Transverse colon (tissue), 3 donors: ENCODE measurements at regions not wholly inside any gene's neighbourhood (a gene's known extent, or its start where the extent isn't known, plus 50 kb on each side); places are given as distances from the start of the nearest gene placed in this dataset.

Experiments used
- EP300 ChIP-seq: sonication (generic); formaldehyde crosslinking; IDR thresholded peaks from one replicate; pipeline ENCODE4 v1.6.1; 2017; ENCODE audit warnings: antibody characterized with exemption, low read depth
- POLR2A ChIP-seq: fragments of 450-650 bp; IDR thresholded peaks from one replicate; pipeline ENCODE4 v1.6.1; 2016; ENCODE audit warnings: antibody characterized with exemption, mild to moderate bottlenecking, moderate library complexity
- TF ChIP-seq, protein P1 (sequence below), 5 experiments: fragments of 200-600 bp in 3 of 5; fragments of 450-650 bp in 2 of 5; sonication (generic) in 3 of 5; IDR thresholded peaks; 1 replicate in 2 of 5; 2 replicates in 3 of 5; pipeline ENCODE4 v1.5.1; 2016 to 2017; ENCODE audit warnings: antibody characterized with exemption in 5 of 5, inconsistent platforms in 3 of 5, mild to moderate bottlenecking in 2 of 5, moderate library complexity in 1 of 5

GRCh38 chr22:27094633-27095308, 437.4 kb downstream of the MIAT start:
- TF ChIP-seq, protein P1, sequence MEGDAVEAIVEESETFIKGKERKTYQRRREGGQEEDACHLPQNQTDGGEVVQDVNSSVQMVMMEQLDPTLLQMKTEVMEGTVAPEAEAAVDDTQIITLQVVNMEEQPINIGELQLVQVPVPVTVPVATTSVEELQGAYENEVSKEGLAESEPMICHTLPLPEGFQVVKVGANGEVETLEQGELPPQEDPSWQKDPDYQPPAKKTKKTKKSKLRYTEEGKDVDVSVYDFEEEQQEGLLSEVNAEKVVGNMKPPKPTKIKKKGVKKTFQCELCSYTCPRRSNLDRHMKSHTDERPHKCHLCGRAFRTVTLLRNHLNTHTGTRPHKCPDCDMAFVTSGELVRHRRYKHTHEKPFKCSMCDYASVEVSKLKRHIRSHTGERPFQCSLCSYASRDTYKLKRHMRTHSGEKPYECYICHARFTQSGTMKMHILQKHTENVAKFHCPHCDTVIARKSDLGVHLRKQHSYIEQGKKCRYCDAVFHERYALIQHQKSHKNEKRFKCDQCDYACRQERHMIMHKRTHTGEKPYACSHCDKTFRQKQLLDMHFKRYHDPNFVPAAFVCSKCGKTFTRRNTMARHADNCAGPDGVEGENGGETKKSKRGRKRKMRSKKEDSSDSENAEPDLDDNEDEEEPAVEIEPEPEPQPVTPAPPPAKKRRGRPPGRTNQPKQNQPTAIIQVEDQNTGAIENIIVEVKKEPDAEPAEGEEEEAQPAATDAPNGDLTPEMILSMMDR (IDR thresholded peaks at IDR 0.05), result no peak
- TF ChIP-seq EP300 (no peak), POLR2A (no peak)
